Right atrium auricular region (tissue), 2 donors: ENCODE measurements at regions not wholly inside any gene's neighbourhood (a gene's known extent, or its start where the extent isn't known, plus 50 kb on each side); places are given as distances from the start of the nearest gene placed in this dataset.

Experiments used
- DNase-seq: peaks from one replicate; pipeline ENCODE4 v3.0.0-alpha.2; 2019; ENCODE audit warnings: low spot score
- H3K27ac ChIP-seq, 2 donors: fragments of 200-600 bp; sonication (generic); 1 replicate in 1 of 2; 2 replicates in 1 of 2; pipeline ENCODE4 v1.5.1; 2016 to 2019
- H3K27me3 ChIP-seq, 2 donors: fragments of 200-600 bp; sonication (generic); one replicate each; pipeline versions ENCODE4 v1.5.1 to v1.6.0; 2017 to 2019
- H3K36me3 ChIP-seq: fragments of 200-600 bp; sonication (generic); one replicate; pipeline ENCODE4 v1.5.1; 2016
- H3K4me1 ChIP-seq, 2 donors: fragments of 200-600 bp; sonication (generic); one replicate each; pipeline versions ENCODE4 v1.5.1 to v1.6.0; 2017 to 2019
- H3K4me3 ChIP-seq, 2 donors: fragments of 200-600 bp; sonication (generic); 1 replicate in 1 of 2; 2 replicates in 1 of 2; pipeline ENCODE4 v1.5.1; 2017 to 2019; ENCODE audit warnings: mild to moderate bottlenecking in 1 of 2, moderate library complexity in 1 of 2
- H3K9me3 ChIP-seq, 2 donors: fragments of 200-600 bp; sonication (generic); one replicate each; pipeline ENCODE4 v1.5.1; 2019
- TF ChIP-seq, protein P1 (sequence below), 2 donors: fragments of 200-600 bp; sonication (generic); IDR thresholded peaks; one replicate each; pipeline ENCODE4 v1.5.1; 2019; ENCODE audit warnings: antibody characterized with exemption in 2 of 2

DNA sequence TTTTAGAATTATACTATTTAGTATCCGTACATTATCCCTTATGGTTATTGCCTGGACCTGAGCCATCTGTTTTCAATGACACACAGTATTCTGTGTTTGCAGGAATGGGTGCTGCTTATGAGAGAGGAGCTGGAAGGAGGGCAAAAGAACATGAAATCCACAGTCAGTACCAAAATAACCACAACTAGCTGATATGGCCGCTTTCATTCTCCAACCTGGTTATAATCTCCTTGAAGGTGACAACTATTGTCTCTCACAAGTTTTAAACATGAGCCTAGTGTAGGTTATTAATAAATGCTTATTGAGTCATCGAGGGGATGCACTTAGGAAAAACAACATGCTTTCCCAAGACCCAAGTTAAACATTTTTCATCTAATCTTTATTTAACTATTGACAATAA, 356.6 kb downstream of the BMP2 start:
- peak overlapping the region in 1 of 2 donors; percentile 9 for H3K27ac ChIP-seq
- H3K4me1 ChIP-seq = no peaks in the 10 kb centered on the region
- no peaks in the 10 kb centered on the region for H3K9me3 ChIP-seq
- no peak overlapping the region for H3K4me3 ChIP-seq
- no peak for DNase-seq
- H3K36me3 ChIP-seq = no peaks in the 10 kb centered on the region
- no peaks in the 10 kb centered on the region for H3K27me3 ChIP-seq
- TF ChIP-seq, protein P1, sequence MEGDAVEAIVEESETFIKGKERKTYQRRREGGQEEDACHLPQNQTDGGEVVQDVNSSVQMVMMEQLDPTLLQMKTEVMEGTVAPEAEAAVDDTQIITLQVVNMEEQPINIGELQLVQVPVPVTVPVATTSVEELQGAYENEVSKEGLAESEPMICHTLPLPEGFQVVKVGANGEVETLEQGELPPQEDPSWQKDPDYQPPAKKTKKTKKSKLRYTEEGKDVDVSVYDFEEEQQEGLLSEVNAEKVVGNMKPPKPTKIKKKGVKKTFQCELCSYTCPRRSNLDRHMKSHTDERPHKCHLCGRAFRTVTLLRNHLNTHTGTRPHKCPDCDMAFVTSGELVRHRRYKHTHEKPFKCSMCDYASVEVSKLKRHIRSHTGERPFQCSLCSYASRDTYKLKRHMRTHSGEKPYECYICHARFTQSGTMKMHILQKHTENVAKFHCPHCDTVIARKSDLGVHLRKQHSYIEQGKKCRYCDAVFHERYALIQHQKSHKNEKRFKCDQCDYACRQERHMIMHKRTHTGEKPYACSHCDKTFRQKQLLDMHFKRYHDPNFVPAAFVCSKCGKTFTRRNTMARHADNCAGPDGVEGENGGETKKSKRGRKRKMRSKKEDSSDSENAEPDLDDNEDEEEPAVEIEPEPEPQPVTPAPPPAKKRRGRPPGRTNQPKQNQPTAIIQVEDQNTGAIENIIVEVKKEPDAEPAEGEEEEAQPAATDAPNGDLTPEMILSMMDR (IDR thresholded peaks at IDR 0.05) = no peak

DNA sequence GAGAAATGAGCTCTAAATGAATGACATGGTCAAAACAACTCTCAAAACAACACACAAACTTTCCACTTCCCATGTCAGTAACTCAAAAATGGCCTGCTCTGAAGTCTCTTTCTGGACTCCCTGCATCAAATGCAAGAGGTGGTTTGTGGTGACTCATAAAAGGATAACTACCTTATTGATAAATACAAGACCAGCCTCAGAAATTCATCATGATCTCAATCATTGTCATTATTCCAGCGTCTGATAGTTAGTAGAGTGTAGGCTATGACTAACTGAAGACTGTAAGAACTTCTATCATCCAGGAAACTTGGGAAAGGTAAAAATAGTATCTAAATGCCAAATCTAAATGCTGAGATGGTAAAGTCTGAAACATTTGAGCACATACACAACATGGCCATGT, 369.4 kb downstream of the BMP2 start:
- TF ChIP-seq, protein P1 (IDR thresholded peaks at IDR 0.05) = no peak
- Histone ChIP-seq H3K36me3 (no peaks in the 10 kb centered on the region), H3K9me3 (no peaks in the 10 kb centered on the region), H3K4me1 (no peaks in the 10 kb centered on the region), H3K27ac (no peak overlapping the region), H3K27me3 (no peaks in the 10 kb centered on the region), H3K4me3 (no peak overlapping the region)
- no peak for DNase-seq

DNA sequence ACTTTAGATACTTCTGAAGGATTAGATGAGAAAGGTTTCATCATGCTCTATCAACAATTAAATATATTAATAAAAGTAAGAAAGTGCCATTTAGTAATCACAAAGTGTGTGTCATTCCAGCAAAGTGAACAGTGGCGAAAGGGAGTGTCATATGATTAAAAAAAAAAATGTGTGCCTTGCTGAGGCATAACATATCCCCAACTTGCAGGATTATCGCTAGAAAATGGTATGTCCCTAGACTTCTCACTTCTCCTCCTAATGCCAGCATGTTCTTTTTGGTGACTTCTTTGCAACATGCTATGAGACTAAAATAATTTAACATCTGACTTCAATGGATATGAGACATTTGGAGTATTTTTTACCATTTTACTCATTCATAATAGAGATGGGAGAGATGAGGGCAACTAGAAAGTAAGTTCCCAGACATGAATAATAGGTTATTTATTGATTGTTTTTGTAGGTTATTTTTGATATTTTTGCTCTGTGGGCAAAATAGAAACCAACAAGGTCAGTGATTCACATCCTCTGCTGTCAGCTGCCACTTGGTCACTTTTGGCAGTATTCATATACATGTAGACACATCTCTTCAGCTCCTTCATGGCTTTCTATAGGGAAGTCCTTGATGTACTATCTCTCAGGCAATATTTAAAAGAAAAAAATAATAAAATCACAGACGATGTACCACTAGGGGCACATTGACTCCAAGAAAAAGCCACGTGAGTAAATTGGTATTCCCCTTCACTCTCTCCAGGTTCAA, 370.1 kb downstream of the BMP2 start:
- no peaks in the 10 kb centered on the region for H3K4me1 ChIP-seq
- H3K36me3 ChIP-seq = no peaks in the 10 kb centered on the region
- H3K27ac ChIP-seq = no peak overlapping the region

DNA sequence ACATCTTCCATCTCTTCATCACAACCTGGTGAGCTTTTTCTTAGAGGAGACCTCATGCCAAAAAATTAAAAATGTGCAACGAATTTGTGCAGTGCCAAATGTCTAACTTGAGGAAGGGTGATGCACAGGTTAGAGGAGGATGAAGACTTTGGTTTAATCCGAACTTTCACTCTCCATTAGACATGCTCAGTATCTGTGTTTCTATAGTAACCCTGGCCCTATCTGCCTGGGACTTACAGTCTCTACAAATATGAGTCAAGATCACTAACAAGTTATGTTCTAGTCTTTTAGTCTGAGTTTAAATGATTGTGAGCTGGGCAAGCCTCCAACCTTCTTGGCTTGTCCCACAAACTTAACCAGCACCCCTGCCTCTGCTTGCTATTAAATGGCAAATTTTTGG, 377.0 kb downstream of the BMP2 start:
- Histone ChIP-seq H3K4me3 (no peak overlapping the region), H3K27ac (no peak overlapping the region), H3K36me3 (no peaks in the 10 kb centered on the region), H3K9me3 (no peaks in the 10 kb centered on the region), H3K4me1 (no peaks in the 10 kb centered on the region), H3K27me3 (no peaks in the 10 kb centered on the region)
- DNase-seq = no peak
- TF ChIP-seq, protein P1 (IDR thresholded peaks at IDR 0.05) = no peak

More for the DNA sequence above, 370.1 kb downstream of the BMP2 start:
- Histone ChIP-seq H3K9me3 (no peaks in the 10 kb centered on the region), H3K27me3 (no peaks in the 10 kb centered on the region), H3K4me3 (no peak overlapping the region)
- TF ChIP-seq, protein P1 (IDR thresholded peaks at IDR 0.05) = no peak
- no peak for DNase-seq

DNA sequence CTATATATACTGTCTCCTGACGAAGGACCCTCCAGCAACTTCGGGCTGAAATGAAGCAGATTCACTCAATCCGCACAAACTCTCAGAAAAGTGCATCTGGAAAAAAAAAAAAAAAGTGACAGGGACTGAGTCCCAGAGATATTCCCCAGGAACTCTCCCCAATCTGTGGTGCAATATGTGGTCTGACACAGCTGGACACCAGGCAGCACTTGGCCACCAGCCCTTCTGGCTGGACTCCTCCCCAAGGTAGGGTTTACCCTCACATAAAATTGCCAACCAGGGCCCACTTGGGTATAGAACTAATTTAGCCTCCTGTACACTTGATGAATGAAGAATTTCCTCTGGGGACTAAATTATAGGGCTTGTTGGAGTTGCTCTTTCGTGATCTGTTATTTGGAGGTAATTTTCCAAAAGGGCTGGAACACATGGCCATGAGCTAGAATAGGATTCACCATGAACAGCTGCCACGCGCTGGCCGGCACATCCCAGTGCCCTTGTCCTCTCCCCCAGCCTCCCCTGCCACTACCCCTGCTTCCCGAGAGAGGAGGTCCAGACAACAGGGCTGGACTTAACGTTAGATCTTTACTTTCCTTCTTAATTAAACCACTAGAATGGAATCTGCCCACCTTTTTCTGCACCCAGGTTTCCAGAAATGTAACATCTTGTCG, 379.2 kb downstream of the BMP2 start:
- TF ChIP-seq, protein P1 (IDR thresholded peaks at IDR 0.05) = no peak
- no peak overlapping the region for H3K27ac ChIP-seq
- H3K4me3 ChIP-seq = no peak overlapping the region
- no peaks in the 10 kb centered on the region for H3K9me3 ChIP-seq
- no peak for DNase-seq
- no peaks in the 10 kb centered on the region for H3K27me3 ChIP-seq
- no peaks in the 10 kb centered on the region for H3K4me1 ChIP-seq
- no peaks in the 10 kb centered on the region for H3K36me3 ChIP-seq
